ENCODE measurements at regions not wholly inside any gene's neighbourhood (a gene's known extent, or its start where the extent isn't known, plus 50 kb on each side); places are given as distances from the start of the nearest gene placed in this dataset.
A peak's percentile ranks its signal among the peaks of the same experiment; 100 is the strongest.
"Not testable (repeated sequence)": the region's sequence is repeated elsewhere in the genome, so short reads cannot be mapped to it uniquely, and the experiment has no call there.

GRCh38 chrY:23695664-23696328 lies 352.0 kb downstream of the CDY1B start:
- ATAC-seq; H3K9me3 ChIP-seq; DNase-seq; H3K4me1 ChIP-seq; H3K27ac ChIP-seq; H3K4me3 ChIP-seq; H3K27me3 ChIP-seq; H3K36me3 ChIP-seq (replicated peaks in 1 of 2; ENCODE audit: insufficient read depth in 1 of 2, low read depth in 2 of 2); intact Hi-C loops (cut with DNase I): not testable (repeated sequence)
- WGBS, 2 donors, result no CpG with 5 or more reads among the region's 3 CpGs

GRCh38 chrY:23681960-23682359 lies 365.9 kb downstream of the CDY1B start:
- intact Hi-C loops (cut with DNase I); H3K4me3 ChIP-seq; DNase-seq; H3K27ac ChIP-seq; H3K36me3 ChIP-seq (replicated peaks in 1 of 2; ENCODE audit: insufficient read depth in 1 of 2, low read depth in 2 of 2); H3K27me3 ChIP-seq; H3K4me1 ChIP-seq; H3K9me3 ChIP-seq: not testable (repeated sequence)
- WGBS, 2 donors, result no CpG with 5 or more reads among the region's 11 CpGs
- ATAC-seq, result peak; percentile 38

- H3K4me1 ChIP-seq; H3K36me3 ChIP-seq (replicated peaks in 1 of 2; ENCODE audit: insufficient read depth in 1 of 2, low read depth in 2 of 2); H3K27ac ChIP-seq; H3K27me3 ChIP-seq; DNase-seq; H3K9me3 ChIP-seq; intact Hi-C loops (cut with DNase I); ATAC-seq; H3K4me3 ChIP-seq: not testable (repeated sequence)
Observed at GRCh38 chrY:23669858-23670257, 378.0 kb downstream of the CDY1B start.

GRCh38 chrY:23622313-23622712 lies 403.0 kb downstream of the DAZ2 start:
- not testable (repeated sequence) for DNase-seq

GRCh38 chrY:23610449-23610848 lies 391.1 kb downstream of the DAZ2 start:
- H3K27me3 ChIP-seq; H3K36me3 ChIP-seq (replicated peaks in 1 of 2; ENCODE audit: insufficient read depth in 1 of 2, low read depth in 2 of 2); ATAC-seq; DNase-seq; H3K27ac ChIP-seq; intact Hi-C loops (cut with DNase I); H3K9me3 ChIP-seq; H3K4me3 ChIP-seq; H3K4me1 ChIP-seq: not testable (repeated sequence)
- WGBS, 2 donors, result no CpG with 5 or more reads among the region's 4 CpGs

More at GRCh38 chrY:23622313-23622712, 403.0 kb downstream of the DAZ2 start:
- intact Hi-C loops (cut with DNase I); H3K36me3 ChIP-seq (replicated peaks in 1 of 2; ENCODE audit: insufficient read depth in 1 of 2, low read depth in 2 of 2); H3K4me1 ChIP-seq; H3K27ac ChIP-seq; H3K9me3 ChIP-seq; H3K27me3 ChIP-seq; H3K4me3 ChIP-seq; ATAC-seq: not testable (repeated sequence)
- WGBS, 2 donors, result no CpG with 5 or more reads among the region's 3 CpGs

- peak; percentile 80 for ATAC-seq
- H3K9me3 ChIP-seq; DNase-seq; intact Hi-C loops (cut with DNase I); H3K36me3 ChIP-seq (replicated peaks in 1 of 2; ENCODE audit: insufficient read depth in 1 of 2, low read depth in 2 of 2); H3K4me1 ChIP-seq; H3K4me3 ChIP-seq; H3K27ac ChIP-seq; H3K27me3 ChIP-seq: not testable (repeated sequence)
- no CpG with 5 or more reads among the region's 2 CpGs for WGBS, 2 donors
Observed at GRCh38 chrY:23596509-23596908, 377.2 kb downstream of the DAZ2 start.

- H3K36me3 ChIP-seq (replicated peaks in 1 of 2; ENCODE audit: insufficient read depth in 1 of 2, low read depth in 2 of 2); H3K4me1 ChIP-seq; H3K9me3 ChIP-seq; intact Hi-C loops (cut with DNase I); H3K27ac ChIP-seq; H3K27me3 ChIP-seq; DNase-seq; H3K4me3 ChIP-seq; ATAC-seq: not testable (repeated sequence)
- no CpG with 5 or more reads among the region's 1 CpG for WGBS, 2 donors
Observed at GRCh38 chrY:23590243-23590642, 370.9 kb downstream of the DAZ2 start.

- H3K27ac ChIP-seq; intact Hi-C loops (cut with DNase I); H3K36me3 ChIP-seq (replicated peaks in 1 of 2; ENCODE audit: insufficient read depth in 1 of 2, low read depth in 2 of 2); H3K27me3 ChIP-seq; H3K4me3 ChIP-seq; DNase-seq; H3K4me1 ChIP-seq; H3K9me3 ChIP-seq; ATAC-seq: not testable (repeated sequence)
- no CpG with 5 or more reads among the region's 4 CpGs for WGBS, 2 donors
Observed at GRCh38 chrY:23588409-23588808, 369.1 kb downstream of the DAZ2 start.
